ENCODE measurements at regions not wholly inside any gene's neighbourhood (a gene's known extent, or its start where the extent isn't known, plus 50 kb on each side); places are given as distances from the start of the nearest gene placed in this dataset.

GRCh38 chr9:29637471-29638237, 2064.4 kb upstream of the C9orf72 start:
- H4K91ac ChIP-seq (ENCODE audit: insufficient read length, low read depth, low read length) = no peak overlapping the region
- H3K18ac ChIP-seq (ENCODE audit: insufficient read length, low read depth, low read length) = no peak overlapping the region
- no peaks in the 10 kb centered on the region for H3K23me2 ChIP-seq (ENCODE audit: insufficient read length, low read depth, low read length, poor library complexity, severe bottlenecking)
- no peak overlapping the region for H3K27ac Mint-ChIP-seq
- no peak for DNase-seq
- WGBS (ENCODE audit: extremely low coverage, insufficient read length, low lambda C conversion rate) = no CpG with 5 or more reads among the region's 3 CpGs
- no peaks in the 10 kb centered on the region for H3K4me1 ChIP-seq (ENCODE audit: insufficient read depth, low read length)
- H3K4me1 Mint-ChIP-seq = no peaks in the 10 kb centered on the region
- no peak overlapping the region for H2BK20ac ChIP-seq (ENCODE audit: low read depth, low read length, poor library complexity, severe bottlenecking)
- no peak overlapping the region for H2AK5ac ChIP-seq (ENCODE audit: insufficient read length, low read length)
- no peaks in the 10 kb centered on the region for H3K36me3 Mint-ChIP-seq (ENCODE audit: insufficient read depth in 1 of 3, low read depth in 3 of 3)
- no peak overlapping the region for H3K27ac ChIP-seq (ENCODE audit: insufficient read length, low read depth, low read length)
- H3K56ac ChIP-seq (ENCODE audit: insufficient read length, low read depth, low read length) = no peak overlapping the region
- H4K20me1 ChIP-seq (ENCODE audit: control insufficient read depth, insufficient read depth, insufficient read length) = no peaks in the 10 kb centered on the region
- H3K27me3 Mint-ChIP-seq (ENCODE audit: low read depth) = no peaks in the 10 kb centered on the region
- H2BK120ac ChIP-seq (ENCODE audit: low read depth, low read length, poor library complexity, severe bottlenecking) = no peak overlapping the region
- no peaks in the 10 kb centered on the region for H3K27me3 ChIP-seq (ENCODE audit: insufficient read depth, low read length)
- H3K14ac ChIP-seq (ENCODE audit: insufficient read depth, low read length) = no peak overlapping the region
- H3K4me2 ChIP-seq (ENCODE audit: insufficient read depth, insufficient read length, low read length) = no peak overlapping the region
- no peak overlapping the region for H3T11ph ChIP-seq (ENCODE audit: low read length)
- no peak overlapping the region for H2AFZ ChIP-seq (ENCODE audit: low read length)
- H3K23ac ChIP-seq (ENCODE audit: insufficient read length, low read depth, low read length) = no peak overlapping the region
- no peak overlapping the region for H4K8ac ChIP-seq (replicated peaks; ENCODE audit: insufficient read length, low read depth, low read length)
- H3K79me2 ChIP-seq (ENCODE audit: insufficient read depth, low read length) = no peaks in the 10 kb centered on the region
- no peak overlapping the region for H2BK5ac ChIP-seq (ENCODE audit: insufficient read length, low read length)
- no peaks in the 10 kb centered on the region for H3K9me3 Mint-ChIP-seq
- no peaks in the 10 kb centered on the region for H3K79me1 ChIP-seq (ENCODE audit: insufficient read depth, low read depth, low read length, poor library complexity, severe bottlenecking)
- TF ChIP-seq, protein P1, sequence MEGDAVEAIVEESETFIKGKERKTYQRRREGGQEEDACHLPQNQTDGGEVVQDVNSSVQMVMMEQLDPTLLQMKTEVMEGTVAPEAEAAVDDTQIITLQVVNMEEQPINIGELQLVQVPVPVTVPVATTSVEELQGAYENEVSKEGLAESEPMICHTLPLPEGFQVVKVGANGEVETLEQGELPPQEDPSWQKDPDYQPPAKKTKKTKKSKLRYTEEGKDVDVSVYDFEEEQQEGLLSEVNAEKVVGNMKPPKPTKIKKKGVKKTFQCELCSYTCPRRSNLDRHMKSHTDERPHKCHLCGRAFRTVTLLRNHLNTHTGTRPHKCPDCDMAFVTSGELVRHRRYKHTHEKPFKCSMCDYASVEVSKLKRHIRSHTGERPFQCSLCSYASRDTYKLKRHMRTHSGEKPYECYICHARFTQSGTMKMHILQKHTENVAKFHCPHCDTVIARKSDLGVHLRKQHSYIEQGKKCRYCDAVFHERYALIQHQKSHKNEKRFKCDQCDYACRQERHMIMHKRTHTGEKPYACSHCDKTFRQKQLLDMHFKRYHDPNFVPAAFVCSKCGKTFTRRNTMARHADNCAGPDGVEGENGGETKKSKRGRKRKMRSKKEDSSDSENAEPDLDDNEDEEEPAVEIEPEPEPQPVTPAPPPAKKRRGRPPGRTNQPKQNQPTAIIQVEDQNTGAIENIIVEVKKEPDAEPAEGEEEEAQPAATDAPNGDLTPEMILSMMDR (conservative IDR thresholded peaks at IDR 0.05) = no peak
- H2BK15ac ChIP-seq (ENCODE audit: low read depth, low read length) = no peak overlapping the region
- no peak overlapping the region for H4K5ac ChIP-seq (ENCODE audit: insufficient read length, low read depth, low read length)
- H3K4ac ChIP-seq (ENCODE audit: low read depth, low read length) = no peak overlapping the region
- H2BK12ac ChIP-seq (ENCODE audit: insufficient read length, low read depth, low read length) = no peak overlapping the region
- no peaks in the 10 kb centered on the region for H3K9me3 ChIP-seq (ENCODE audit: control insufficient read depth, low read depth, low read length)
- H3K4me3 Mint-ChIP-seq = no peak overlapping the region
- H3K9ac ChIP-seq (ENCODE audit: extremely low read depth, insufficient read length, low read length) = no peak overlapping the region

All from H9 (cell line).